IMR-90 (cell line): ENCODE measurements at regions not wholly inside any gene's neighbourhood (a gene's known extent, or its start where the extent isn't known, plus 50 kb on each side); places are given as distances from the start of the nearest gene placed in this dataset.

Source experiments
- ATAC-seq: fragments of 200-7000 bp; cut with Tn5 transposase; 2 replicates; pipeline ENCODE4 v1.9.1; 2020; ENCODE audit warnings: low read depth, mild to moderate bottlenecking, moderate library complexity
- BruUV-seq: library from RNA; stranded (reverse); fragments of 400-500 nt; replicated peaks from 2 replicates; lab custom pipeline; 2021; lab: Mats Ljungman, UMichigan
- CTCF ChIA-PET: fragments of 300-600 bp; formaldehyde crosslinking; extraction: SDS; loops from one replicate; lab custom pipeline; 2021; ENCODE audit warnings: antibody characterized with exemption; lab: Yijun Ruan, JAX
- POLR2A ChIA-PET: fragments of 300-600 bp; sonication (Branson Sonifier 250); formaldehyde crosslinking; loops from one replicate; lab custom pipeline; 2022; ENCODE audit warnings: antibody characterized with exemption; ENCODE audit not compliant: unreplicated experiment; lab: Charles Lee
- DNase-seq: peaks from one replicate; pipeline ENCODE4 v3.0.0; 2013
- H2AFZ ChIP-seq: replicated peaks from 2 replicates; pipeline ENCODE3; 2013; ENCODE audit warnings: low read length, mild to moderate bottlenecking; ENCODE audit not compliant: poor library complexity
- H2AK5ac ChIP-seq: 2 replicates; pipeline ENCODE4 v1.6.1; 2013; ENCODE audit warnings: low read depth, low read length, inconsistent platforms
- H2AK9ac ChIP-seq: replicated peaks from 2 replicates; pipeline ENCODE3; 2013; ENCODE audit warnings: mild to moderate bottlenecking, low read depth, low read length, moderate library complexity; ENCODE audit not compliant: poor library complexity
- H2BK120ac ChIP-seq: 2 replicates; pipeline ENCODE4 v1.6.1; 2013; ENCODE audit warnings: low read depth, low read length, inconsistent platforms
- H2BK15ac ChIP-seq: 3 replicates; pipeline ENCODE4 v1.6.1; 2013; ENCODE audit warnings: low read depth, low read length, inconsistent platforms
- H2BK20ac ChIP-seq: 2 replicates; pipeline ENCODE4 v1.6.1; 2013; ENCODE audit warnings: low read depth, mild to moderate bottlenecking, inconsistent platforms, low read length, moderate library complexity
- H2BK5ac ChIP-seq: 2 replicates; pipeline ENCODE4 v1.6.1; 2013; ENCODE audit warnings: mild to moderate bottlenecking, low read depth, low read length, inconsistent platforms; ENCODE audit not compliant: poor library complexity, severe bottlenecking
- H3K14ac ChIP-seq: replicated peaks from 2 replicates; pipeline ENCODE4 v1.6.1; 2013; ENCODE audit warnings: low read depth, low read length, inconsistent platforms
- H3K18ac ChIP-seq: 2 replicates; pipeline ENCODE4 v1.6.1; 2013; ENCODE audit warnings: low read depth, low read length, control low read depth
- H3K23ac ChIP-seq: 2 replicates; pipeline ENCODE4 v1.6.1; 2013; ENCODE audit warnings: low read depth, low read length, inconsistent platforms
- H3K27ac ChIP-seq: 2 replicates; pipeline ENCODE4 v1.5.1; 2013; ENCODE audit warnings: mild to moderate bottlenecking, control low read depth, low read length; ENCODE audit not compliant: insufficient read depth
- H3K27me3 ChIP-seq: 2 replicates; pipeline ENCODE4 v1.6.1; 2013; ENCODE audit warnings: low read length; ENCODE audit not compliant: control insufficient read depth, insufficient read depth
- H3K36me3 ChIP-seq: 2 replicates; pipeline ENCODE4 v1.6.1; 2013; ENCODE audit warnings: low read length, mixed read lengths; ENCODE audit not compliant: control insufficient read depth, insufficient read depth
- H3K4ac ChIP-seq: 2 replicates; pipeline ENCODE4 v1.6.1; 2013; ENCODE audit warnings: low read depth, low read length, inconsistent platforms
- H3K4me1 ChIP-seq: 2 replicates; pipeline ENCODE4 v1.6.1; 2013; ENCODE audit warnings: low read length, mixed read lengths; ENCODE audit not compliant: control insufficient read depth, insufficient read depth
- H3K4me2 ChIP-seq: 2 replicates; pipeline ENCODE4 v1.6.1; 2013; ENCODE audit warnings: low read depth, mild to moderate bottlenecking, control low read depth, low read length, moderate library complexity
- H3K4me3 ChIP-seq: 2 replicates; pipeline ENCODE4 v1.5.1; 2013; ENCODE audit warnings: low read depth, mild to moderate bottlenecking, control low read depth, low read length, moderate library complexity; ENCODE audit not compliant: insufficient read depth
- H3K56ac ChIP-seq: 2 replicates; pipeline ENCODE4 v1.6.1; 2013; ENCODE audit warnings: low read length, inconsistent platforms; ENCODE audit not compliant: insufficient read depth; ENCODE audit errors: extremely low read depth
- H3K79me1 ChIP-seq, 2 experiments: 2 replicates each; pipeline ENCODE4 v1.6.1; 2013; ENCODE audit warnings: low read length in 2 of 2, inconsistent platforms in 1 of 2, low read depth in 1 of 2
- H3K9ac ChIP-seq: 2 replicates; pipeline ENCODE4 v1.6.1; 2013; ENCODE audit warnings: low read depth, low read length, control low read depth
- H3K9me1 ChIP-seq: 2 replicates; pipeline ENCODE4 v1.6.1; 2013; ENCODE audit warnings: low read length, inconsistent platforms; ENCODE audit not compliant: insufficient read depth
- H3K9me3 ChIP-seq: 2 replicates; pipeline ENCODE4 v1.6.1; 2013; ENCODE audit warnings: low read length; ENCODE audit not compliant: control insufficient read depth, insufficient read depth
- H4K20me1 ChIP-seq: 2 replicates; pipeline ENCODE4 v1.6.1; 2013; ENCODE audit warnings: low read length, inconsistent platforms; ENCODE audit not compliant: insufficient read depth
- H4K5ac ChIP-seq: 2 replicates; pipeline ENCODE4 v1.6.1; 2013; ENCODE audit warnings: mild to moderate bottlenecking, low read depth, low read length, control low read depth
- H4K8ac ChIP-seq, 2 experiments: 2 replicates each; pipeline ENCODE4 v1.6.1; 2013; ENCODE audit warnings: low read depth in 2 of 2, low read length in 2 of 2, control low read depth in 1 of 2, inconsistent platforms in 1 of 2
- H4K91ac ChIP-seq: 2 replicates; pipeline ENCODE4 v1.6.1; 2013; ENCODE audit warnings: low read depth, low read length, inconsistent platforms; ENCODE audit not compliant: insufficient read depth
- CEBPB ChIP-seq: IDR thresholded peaks from 2 replicates; pipeline ENCODE4 v1.6.1; 2012; ENCODE audit warnings: low read depth, low read length, improper control_type of control experiment
- CHD1 ChIP-seq: IDR thresholded peaks from 2 replicates; pipeline ENCODE4 v1.6.1; 2012; ENCODE audit warnings: low read depth, low read length, improper control_type of control experiment
- FOS ChIP-seq: fragments of 150-350 bp; IDR thresholded peaks from 2 replicates; pipeline ENCODE4 v1.6.1; 2016; ENCODE audit warnings: low read depth, low read length
- MAFK ChIP-seq: IDR thresholded peaks from 2 replicates; pipeline ENCODE4 v1.6.1; 2012; ENCODE audit warnings: low read depth, low read length, improper control_type of control experiment
- MAZ ChIP-seq: IDR thresholded peaks from 2 replicates; pipeline ENCODE4 v1.6.1; 2012; ENCODE audit warnings: low read depth, mild to moderate bottlenecking, low read length, improper control_type of control experiment, moderate library complexity, borderline replicate concordance
- NFE2L2 ChIP-seq: fragments of 150-350 bp; IDR thresholded peaks from 2 replicates; pipeline ENCODE4 v1.6.1; 2016; ENCODE audit warnings: low read depth, mild to moderate bottlenecking, low read length
- RCOR1 ChIP-seq: IDR thresholded peaks from 2 replicates; pipeline ENCODE4 v1.6.1; 2012; ENCODE audit warnings: mild to moderate bottlenecking, low read length, improper control_type of control experiment; ENCODE audit not compliant: insufficient replicate concordance
- WGBS, 2 experiments: methylation state at CpG; one replicate each; pipeline versions ENCODE4 v1.1.5 to v1.1.7; 2013; ENCODE audit warnings: missing lambda C conversion rate in 2 of 2; ENCODE audit not compliant: insufficient read length in 1 of 2; ENCODE audit errors: extremely low coverage in 2 of 2; 5-methylcytosine and 5-hydroxymethylcytosine counted together
- dilution Hi-C: fragments of 300-500 bp; cut with HindIII; formaldehyde crosslinking; loops from one replicate; pipeline ENCODE4 v1.14.3; 2018; ENCODE audit warnings: low sequenced_read_pairs; ENCODE audit not compliant: unreplicated experiment
- in situ Hi-C: fragments of 300-500 bp; cut with MboI; formaldehyde crosslinking; loops from 3 replicates; pipeline ENCODE4 v1.14.3; 2019; ENCODE audit warnings: low sequenced_read_pairs, inconsistent platforms, mixed read lengths
- intact Hi-C: fragments of 100-400 bp; cut with micrococcal nuclease; formaldehyde crosslinking; loops from 2 replicates; pipeline ENCODE4 v1.10.0; 2022
- TF ChIP-seq, protein P1 (sequence below): fragments of 150-350 bp; IDR thresholded peaks from 2 replicates; pipeline ENCODE4 v1.6.1; 2017; ENCODE audit warnings: mild to moderate bottlenecking, antibody characterized with exemption, low read length, low read depth
- TF ChIP-seq, protein P2 (sequence below): conservative IDR thresholded peaks from 2 replicates; pipeline ENCODE4 v1.5.1; 2012; ENCODE audit warnings: mild to moderate bottlenecking, low read depth, low read length, improper control_type of control experiment

DNA sequence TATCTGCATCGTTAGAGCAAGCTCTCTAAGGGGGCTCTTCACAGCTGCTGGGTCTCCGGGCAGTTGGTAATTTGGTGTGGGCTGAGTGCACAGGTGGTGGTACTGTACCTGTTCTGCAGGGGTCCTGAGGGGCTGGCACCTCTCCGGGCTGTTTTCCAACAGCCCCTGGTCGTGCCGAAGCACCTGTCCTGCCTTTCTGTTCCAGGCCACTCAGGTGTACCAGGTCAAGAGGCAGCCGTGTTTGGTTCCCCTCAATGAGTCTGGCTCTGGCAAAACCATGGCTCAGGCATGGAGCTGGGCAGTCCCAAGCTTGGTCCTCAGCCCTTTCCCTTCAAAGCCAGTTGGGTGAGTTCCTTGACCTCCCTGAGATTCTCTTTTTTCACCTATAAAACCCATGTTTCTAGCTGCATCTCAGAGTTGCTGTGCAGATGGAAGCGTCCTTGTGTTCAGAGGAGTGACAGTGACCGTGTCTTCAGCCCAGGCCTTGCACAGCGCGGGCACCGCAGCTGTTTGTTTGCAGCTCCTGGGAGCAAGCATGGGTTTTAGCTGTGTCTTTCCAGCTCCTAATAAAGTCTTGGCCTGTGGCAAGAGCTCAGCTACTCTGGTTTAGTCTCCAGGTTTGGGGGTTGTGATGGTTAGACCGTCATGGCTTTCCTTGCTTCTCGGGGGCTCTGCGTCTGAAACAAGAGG, 110.9 kb downstream of the GLI2 start:
- CTCF ChIA-PET: interaction anchor here (1.4 kb wide), 1 partner anchor 14 kb away, joined by 3 read pairs; no protein-coding TSS in a partner anchor
- no TSS peak for BruUV-seq
- no peak overlapping the region for H3K14ac ChIP-seq
- DNase-seq: no peak
- dilution Hi-C loops: no loop called here
- H3K36me3 ChIP-seq: peaks cover 13% of the 10 kb centered on the region
- H2BK120ac ChIP-seq: no peak overlapping the region
- H4K5ac ChIP-seq: no peak overlapping the region
- H3K4me2 ChIP-seq: no peak overlapping the region
- H3K27me3 ChIP-seq: no peaks in the 10 kb centered on the region
- no peak overlapping the region for H3K27ac ChIP-seq
- peaks cover 4% of the 10 kb centered on the region for H3K9me3 ChIP-seq
- no peak overlapping the region for H2BK5ac ChIP-seq
- H2BK15ac ChIP-seq: no peak overlapping the region
- in situ Hi-C loops: no loop called here
- no peak overlapping the region for H4K91ac ChIP-seq
- no peak overlapping the region for H2AK9ac ChIP-seq
- no peak overlapping the region for H3K18ac ChIP-seq
- H2AK5ac ChIP-seq: no peak overlapping the region
- no peak overlapping the region for H3K4me3 ChIP-seq
- H4K8ac ChIP-seq: no peak overlapping the region
- TF ChIP-seq, protein P1, sequence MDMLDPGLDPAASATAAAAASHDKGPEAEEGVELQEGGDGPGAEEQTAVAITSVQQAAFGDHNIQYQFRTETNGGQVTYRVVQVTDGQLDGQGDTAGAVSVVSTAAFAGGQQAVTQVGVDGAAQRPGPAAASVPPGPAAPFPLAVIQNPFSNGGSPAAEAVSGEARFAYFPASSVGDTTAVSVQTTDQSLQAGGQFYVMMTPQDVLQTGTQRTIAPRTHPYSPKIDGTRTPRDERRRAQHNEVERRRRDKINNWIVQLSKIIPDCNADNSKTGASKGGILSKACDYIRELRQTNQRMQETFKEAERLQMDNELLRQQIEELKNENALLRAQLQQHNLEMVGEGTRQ: no peak
- no peak for TF ChIP-seq MAFK
- no peak for TF ChIP-seq FOS
- no peak for TF ChIP-seq RCOR1
- no peak for TF ChIP-seq NFE2L2
- no peak for TF ChIP-seq CEBPB
- TF ChIP-seq, protein P2, sequence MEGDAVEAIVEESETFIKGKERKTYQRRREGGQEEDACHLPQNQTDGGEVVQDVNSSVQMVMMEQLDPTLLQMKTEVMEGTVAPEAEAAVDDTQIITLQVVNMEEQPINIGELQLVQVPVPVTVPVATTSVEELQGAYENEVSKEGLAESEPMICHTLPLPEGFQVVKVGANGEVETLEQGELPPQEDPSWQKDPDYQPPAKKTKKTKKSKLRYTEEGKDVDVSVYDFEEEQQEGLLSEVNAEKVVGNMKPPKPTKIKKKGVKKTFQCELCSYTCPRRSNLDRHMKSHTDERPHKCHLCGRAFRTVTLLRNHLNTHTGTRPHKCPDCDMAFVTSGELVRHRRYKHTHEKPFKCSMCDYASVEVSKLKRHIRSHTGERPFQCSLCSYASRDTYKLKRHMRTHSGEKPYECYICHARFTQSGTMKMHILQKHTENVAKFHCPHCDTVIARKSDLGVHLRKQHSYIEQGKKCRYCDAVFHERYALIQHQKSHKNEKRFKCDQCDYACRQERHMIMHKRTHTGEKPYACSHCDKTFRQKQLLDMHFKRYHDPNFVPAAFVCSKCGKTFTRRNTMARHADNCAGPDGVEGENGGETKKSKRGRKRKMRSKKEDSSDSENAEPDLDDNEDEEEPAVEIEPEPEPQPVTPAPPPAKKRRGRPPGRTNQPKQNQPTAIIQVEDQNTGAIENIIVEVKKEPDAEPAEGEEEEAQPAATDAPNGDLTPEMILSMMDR: no peak
- no peak for TF ChIP-seq MAZ
- TF ChIP-seq CHD1: no peak
- no peak for ATAC-seq
- peaks cover 42 to 91% of the 10 kb centered on the region in 2 experiments for H3K79me1 ChIP-seq
- POLR2A ChIA-PET: no interaction called here
- intact Hi-C loops: no loop called here
- H3K56ac ChIP-seq: no peak overlapping the region
- peaks cover 30% of the 10 kb centered on the region for H3K9me1 ChIP-seq
- H3K23ac ChIP-seq: no peak overlapping the region
- peaks cover 65% of the 10 kb centered on the region for H4K20me1 ChIP-seq
- H2BK20ac ChIP-seq: no peak overlapping the region
- 84% methylated on average over 10 of the region's 14 CpGs; no CpG with 5 or more reads in 1 of the 2 experiments for WGBS, 2 experiments
- no peak overlapping the region for H3K9ac ChIP-seq
- peaks cover 12% of the 10 kb centered on the region for H3K4me1 ChIP-seq
- no peak overlapping the region for H2AFZ ChIP-seq
- H3K4ac ChIP-seq: no peak overlapping the region
